Activated naive CD8-positive, alpha-beta T cell treated with anti-CD3 and anti-CD28 coated beads for 36 hours (primary cell): ENCODE measurements at regions not wholly inside any gene's neighbourhood (a gene's known extent, or its start where the extent isn't known, plus 50 kb on each side); places are given as distances from the start of the nearest gene placed in this dataset.

Source experiments
- DNase-seq: peaks from one replicate; pipeline ENCODE4 v3.0.0; 2021
- H3K27ac Mint-ChIP-seq: one replicate; pipeline ENCODE4 v1.8.0; 2022; ENCODE audit warnings: mild to moderate bottlenecking, moderate library complexity, mixed read lengths
- H3K27me3 Mint-ChIP-seq: one replicate; pipeline ENCODE4 v1.8.0; 2022; ENCODE audit warnings: mild to moderate bottlenecking, mixed read lengths
- H3K36me3 Mint-ChIP-seq: one replicate; pipeline ENCODE4 v1.8.0; 2021; ENCODE audit warnings: mild to moderate bottlenecking, mixed read lengths
- H3K4me1 Mint-ChIP-seq: one replicate; pipeline ENCODE4 v1.8.0; 2021; ENCODE audit warnings: mixed read lengths
- H3K4me3 Mint-ChIP-seq: one replicate; pipeline ENCODE4 v1.8.0; 2022; ENCODE audit warnings: mild to moderate bottlenecking, moderate library complexity, mixed read lengths
- H3K9me3 Mint-ChIP-seq: one replicate; pipeline ENCODE4 v1.8.0; 2022; ENCODE audit warnings: mixed read lengths

GRCh38 chr2:16818203-16818556 is 152.5 kb upstream of the CYRIA start:
- H3K27me3 Mint-ChIP-seq = no peaks in the 10 kb centered on the region
- H3K9me3 Mint-ChIP-seq = no peaks in the 10 kb centered on the region
- H3K4me1 Mint-ChIP-seq = no peaks in the 10 kb centered on the region
- no peak overlapping the region for H3K27ac Mint-ChIP-seq
- no peak for DNase-seq
- H3K36me3 Mint-ChIP-seq = no peaks in the 10 kb centered on the region
- H3K4me3 Mint-ChIP-seq = no peak overlapping the region

DNA sequence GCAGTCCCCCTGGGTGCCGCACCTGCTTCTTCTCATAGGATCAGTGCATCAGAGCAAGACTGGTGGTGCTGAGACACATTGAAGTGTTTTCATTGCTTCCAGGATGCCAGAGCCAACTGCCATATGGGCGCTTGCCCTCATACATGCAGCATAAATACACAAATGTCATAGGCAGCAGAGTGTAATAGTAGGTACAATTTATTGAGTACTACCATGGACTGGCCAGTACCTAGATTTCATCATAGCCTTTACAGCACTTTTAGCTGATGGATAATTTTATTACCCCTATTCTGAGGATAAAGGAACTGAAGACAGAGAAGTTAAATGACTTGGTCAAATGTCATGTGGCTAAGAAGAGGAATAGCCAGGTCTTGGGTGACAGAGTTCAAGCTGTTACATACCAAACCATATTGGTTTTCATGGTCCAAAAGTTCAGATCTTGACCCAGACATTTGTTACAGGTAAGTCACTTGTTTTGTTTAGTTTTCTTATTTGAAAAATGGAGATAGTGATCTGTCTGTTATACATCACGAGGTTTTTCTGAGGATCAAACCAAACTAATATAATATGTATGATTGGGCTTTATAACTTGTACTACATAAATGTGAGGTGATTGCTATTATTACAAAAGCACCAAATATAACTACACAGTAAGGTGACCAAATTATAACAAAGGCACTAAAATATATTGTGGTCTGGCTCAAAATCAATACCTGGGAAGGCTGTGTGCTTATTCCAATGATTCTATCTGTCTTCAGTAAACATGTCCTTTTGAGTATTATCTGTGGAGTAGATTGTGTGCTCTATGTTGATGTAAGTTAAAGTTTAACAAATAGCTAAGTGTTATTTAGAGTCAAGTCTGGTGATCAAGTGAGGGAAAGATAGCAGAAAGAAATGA is 151.9 kb upstream of the CYRIA start:
- H3K4me1 Mint-ChIP-seq = no peaks in the 10 kb centered on the region
- H3K36me3 Mint-ChIP-seq = no peaks in the 10 kb centered on the region
- H3K27me3 Mint-ChIP-seq = no peaks in the 10 kb centered on the region
- H3K27ac Mint-ChIP-seq = no peak overlapping the region
- no peak overlapping the region for H3K4me3 Mint-ChIP-seq
- no peaks in the 10 kb centered on the region for H3K9me3 Mint-ChIP-seq
- DNase-seq = no peak

DNA sequence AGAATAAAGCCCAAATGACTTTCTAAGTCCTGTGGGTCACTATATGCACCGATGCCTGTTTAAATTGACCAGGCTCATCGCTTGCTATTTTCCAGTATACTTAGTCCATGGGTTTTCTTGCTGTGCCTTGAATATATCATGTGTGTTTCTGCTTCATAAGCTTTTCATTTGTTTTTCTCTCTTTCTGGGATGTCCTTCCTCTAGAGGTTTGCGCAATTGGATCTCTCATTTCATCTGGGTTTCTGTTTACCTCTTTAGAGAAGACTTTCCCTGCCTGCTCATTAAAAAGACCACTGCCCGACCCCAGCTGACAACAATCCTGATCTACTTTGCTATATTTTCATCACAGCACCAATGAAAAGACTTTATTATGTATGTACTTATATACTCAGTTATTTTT is 150.9 kb upstream of the CYRIA start:
- no peak overlapping the region for H3K27ac Mint-ChIP-seq
- no peaks in the 10 kb centered on the region for H3K36me3 Mint-ChIP-seq
- DNase-seq = no peak
- H3K4me1 Mint-ChIP-seq = no peaks in the 10 kb centered on the region
- H3K27me3 Mint-ChIP-seq = no peaks in the 10 kb centered on the region
- H3K9me3 Mint-ChIP-seq = no peaks in the 10 kb centered on the region
- H3K4me3 Mint-ChIP-seq = no peak overlapping the region

GRCh38 chr2:16816016-16816415 is 150.4 kb upstream of the CYRIA start:
- no peaks in the 10 kb centered on the region for H3K27me3 Mint-ChIP-seq
- no peak for DNase-seq
- no peak overlapping the region for H3K4me3 Mint-ChIP-seq
- H3K4me1 Mint-ChIP-seq = no peaks in the 10 kb centered on the region
- H3K27ac Mint-ChIP-seq = no peak overlapping the region
- no peaks in the 10 kb centered on the region for H3K9me3 Mint-ChIP-seq
- no peaks in the 10 kb centered on the region for H3K36me3 Mint-ChIP-seq

DNA sequence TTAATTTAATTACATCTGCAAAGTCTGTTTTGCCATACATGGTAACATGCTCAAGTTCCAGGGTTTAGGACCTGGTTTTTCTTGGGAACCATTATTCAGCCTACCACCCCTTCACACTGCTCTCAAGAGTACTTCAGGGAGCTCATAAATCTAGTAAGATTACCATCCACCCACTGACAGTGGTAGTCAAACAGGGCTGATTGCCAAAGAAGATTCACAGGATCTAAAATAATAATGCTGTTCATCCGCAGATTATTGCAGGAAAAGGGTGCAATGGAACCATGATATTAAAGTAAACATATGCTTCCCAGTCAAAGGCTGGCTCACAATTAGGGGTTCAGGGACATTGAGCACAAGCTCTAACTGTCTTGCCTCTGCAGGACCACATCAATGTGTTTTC is 148.0 kb upstream of the CYRIA start:
- Mint-ChIP-seq H3K27ac (no peak overlapping the region), H3K9me3 (no peaks in the 10 kb centered on the region), H3K36me3 (no peaks in the 10 kb centered on the region), H3K4me1 (no peaks in the 10 kb centered on the region), H3K27me3 (no peaks in the 10 kb centered on the region), H3K4me3 (no peak overlapping the region)
- DNase-seq = no peak

GRCh38 chr2:16798472-16798871 is 132.8 kb upstream of the CYRIA start:
- Mint-ChIP-seq H3K4me3 (no peak overlapping the region), H3K4me1 (no peaks in the 10 kb centered on the region), H3K27me3 (no peaks in the 10 kb centered on the region), H3K27ac (no peak overlapping the region), H3K9me3 (no peaks in the 10 kb centered on the region), H3K36me3 (no peaks in the 10 kb centered on the region)
- no peak for DNase-seq

DNA sequence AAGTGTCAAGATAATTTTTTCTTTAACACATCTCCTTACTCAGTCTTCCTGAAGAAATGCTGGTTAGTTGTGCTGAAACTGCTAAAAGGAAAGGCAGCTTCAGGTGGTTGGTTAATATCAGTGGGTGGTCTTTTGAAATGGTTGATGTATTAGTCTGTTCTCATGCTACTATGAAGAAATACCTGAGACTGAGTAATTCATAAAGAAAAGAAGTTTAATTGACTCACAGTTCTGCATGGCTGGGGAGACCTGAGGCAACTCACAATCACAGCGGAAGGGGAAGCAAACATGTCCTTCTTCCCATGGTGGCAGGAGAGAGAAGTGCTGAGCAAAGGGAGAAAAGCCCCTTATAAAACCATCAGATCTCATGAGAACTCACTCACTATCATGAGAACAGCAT is 125.9 kb upstream of the CYRIA start:
- no peak for DNase-seq
- Mint-ChIP-seq H3K4me1 (no peaks in the 10 kb centered on the region), H3K4me3 (no peak overlapping the region), H3K9me3 (no peaks in the 10 kb centered on the region), H3K27me3 (no peaks in the 10 kb centered on the region), H3K27ac (no peak overlapping the region), H3K36me3 (no peaks in the 10 kb centered on the region)

GRCh38 chr2:16785149-16785548 is 119.5 kb upstream of the CYRIA start:
- no peaks in the 10 kb centered on the region for H3K27me3 Mint-ChIP-seq
- no peaks in the 10 kb centered on the region for H3K36me3 Mint-ChIP-seq
- H3K9me3 Mint-ChIP-seq = peaks cover 2% of the 10 kb centered on the region
- no peak overlapping the region for H3K27ac Mint-ChIP-seq
- H3K4me1 Mint-ChIP-seq = no peaks in the 10 kb centered on the region
- DNase-seq = no peak
- no peak overlapping the region for H3K4me3 Mint-ChIP-seq

DNA sequence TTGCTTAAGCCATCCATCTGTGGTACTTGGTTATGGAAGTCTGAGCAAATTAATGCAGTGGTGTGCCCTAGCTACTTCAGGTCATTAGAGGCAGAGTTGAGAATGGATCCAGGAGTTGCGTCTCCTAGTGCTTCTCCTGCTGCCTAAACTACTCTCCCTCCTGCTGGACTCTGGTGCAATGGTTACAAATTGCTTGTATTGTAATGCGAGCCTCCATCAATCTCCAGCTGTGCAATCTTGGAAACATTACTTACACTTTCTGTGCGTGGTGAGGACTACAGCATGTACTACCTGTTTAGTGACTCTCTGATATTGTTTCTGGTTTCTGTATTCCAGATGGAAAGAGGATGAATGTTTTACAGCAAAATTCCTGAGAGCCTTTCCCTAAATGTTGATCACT is 119.0 kb upstream of the CYRIA start:
- Mint-ChIP-seq H3K9me3 (peaks cover 2% of the 10 kb centered on the region), H3K4me3 (no peak overlapping the region), H3K27me3 (no peaks in the 10 kb centered on the region), H3K4me1 (no peaks in the 10 kb centered on the region), H3K27ac (no peak overlapping the region), H3K36me3 (no peaks in the 10 kb centered on the region)
- no peak for DNase-seq

DNA sequence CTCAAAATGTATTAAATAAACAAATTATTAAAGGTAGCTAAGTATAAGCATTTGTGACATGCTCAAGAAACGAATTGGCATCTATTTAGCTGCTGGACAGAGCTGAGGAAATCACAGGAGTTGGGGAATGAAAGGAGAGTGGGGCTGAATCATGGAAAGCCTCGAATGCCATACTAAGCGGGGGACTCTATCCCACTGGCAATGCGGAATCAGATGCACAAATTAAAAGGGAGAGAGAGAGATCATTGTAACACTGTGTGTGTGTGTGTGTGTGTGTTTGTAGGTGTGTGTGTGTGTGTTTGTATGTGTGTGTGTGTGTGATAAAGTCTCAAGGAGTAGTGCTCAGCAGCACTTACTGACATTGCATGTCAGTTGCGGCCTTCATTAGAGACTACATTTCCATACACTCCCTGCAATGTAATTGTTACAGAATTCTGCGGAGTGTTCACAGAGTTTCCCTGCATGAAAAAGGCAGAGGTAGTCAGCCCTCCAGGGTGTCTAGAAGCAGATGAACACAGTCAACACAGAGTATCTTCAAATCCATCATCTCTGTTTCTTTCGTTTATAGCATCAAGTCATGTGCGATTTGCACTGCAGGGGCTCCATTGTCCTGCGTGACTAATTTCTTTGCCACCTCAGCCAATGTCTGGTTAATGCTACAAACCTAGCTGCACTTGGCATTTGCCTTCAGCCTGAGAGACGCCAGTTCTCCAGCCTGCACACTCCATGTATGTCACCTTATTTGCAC is 111.7 kb upstream of the CYRIA start:
- Mint-ChIP-seq H3K27ac (no peak overlapping the region), H3K4me3 (no peak overlapping the region), H3K4me1 (no peaks in the 10 kb centered on the region), H3K36me3 (no peaks in the 10 kb centered on the region), H3K9me3 (peaks cover 2% of the 10 kb centered on the region), H3K27me3 (peaks cover 7% of the 10 kb centered on the region)
- DNase-seq = no peak

DNA sequence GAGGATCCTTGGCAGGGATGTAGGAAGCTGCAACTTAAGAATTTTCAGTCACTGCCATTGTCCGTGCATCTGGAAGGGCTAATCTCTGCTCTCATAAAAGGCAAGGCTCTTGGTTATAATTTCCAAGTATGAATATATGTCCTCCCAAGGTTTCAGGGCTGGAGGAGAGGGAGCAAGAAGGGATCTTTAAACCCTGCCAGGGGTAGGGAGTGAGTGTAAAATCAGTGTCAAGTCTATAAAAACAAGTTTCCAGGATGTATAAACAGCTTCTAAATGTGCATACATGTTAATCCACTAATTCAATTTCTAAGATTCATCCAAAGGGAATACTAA is 110.2 kb upstream of the CYRIA start:
- no peaks in the 10 kb centered on the region for H3K36me3 Mint-ChIP-seq
- H3K9me3 Mint-ChIP-seq = peaks cover 2% of the 10 kb centered on the region
- no peaks in the 10 kb centered on the region for H3K4me1 Mint-ChIP-seq
- H3K27ac Mint-ChIP-seq = no peak overlapping the region
- peaks cover 7% of the 10 kb centered on the region for H3K27me3 Mint-ChIP-seq
- no peak for DNase-seq
- no peak overlapping the region for H3K4me3 Mint-ChIP-seq

GRCh38 chr2:16774980-16775898 is 109.6 kb upstream of the CYRIA start:
- DNase-seq = no peak
- no peaks in the 10 kb centered on the region for H3K9me3 Mint-ChIP-seq
- no peak overlapping the region for H3K27ac Mint-ChIP-seq
- H3K36me3 Mint-ChIP-seq = no peaks in the 10 kb centered on the region
- no peaks in the 10 kb centered on the region for H3K4me1 Mint-ChIP-seq
- H3K27me3 Mint-ChIP-seq = peaks cover 9% of the 10 kb centered on the region
- H3K4me3 Mint-ChIP-seq = no peak overlapping the region

DNA sequence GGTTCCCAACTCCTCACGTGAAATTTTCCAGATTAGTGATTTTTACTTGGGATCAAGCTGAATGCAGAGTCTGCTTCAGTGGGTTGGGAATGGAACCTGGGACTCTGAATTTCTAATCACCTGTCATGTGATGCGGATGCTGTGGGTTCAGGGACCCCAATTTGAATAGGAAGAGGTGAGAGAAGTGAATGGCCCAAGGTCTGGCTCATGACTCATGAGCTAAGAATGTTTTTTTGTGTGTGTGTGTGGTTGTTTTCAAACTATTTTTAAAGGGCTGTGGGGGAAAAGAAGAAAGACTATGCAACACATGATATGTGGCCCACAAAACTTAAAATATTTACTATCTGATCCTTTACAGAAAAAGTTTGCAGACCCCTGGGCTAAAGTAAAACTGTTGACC is 108.5 kb upstream of the CYRIA start:
- Mint-ChIP-seq H3K9me3 (no peaks in the 10 kb centered on the region), H3K4me3 (no peak overlapping the region), H3K27me3 (peaks cover 13% of the 10 kb centered on the region), H3K36me3 (no peaks in the 10 kb centered on the region), H3K4me1 (no peaks in the 10 kb centered on the region), H3K27ac (no peak overlapping the region)
- no peak for DNase-seq

- no peak overlapping the region for H3K27ac Mint-ChIP-seq
- no peaks in the 10 kb centered on the region for H3K4me1 Mint-ChIP-seq
- no peaks in the 10 kb centered on the region for H3K9me3 Mint-ChIP-seq
- H3K4me3 Mint-ChIP-seq = no peak overlapping the region
- no peaks in the 10 kb centered on the region for H3K36me3 Mint-ChIP-seq
- peaks cover 13% of the 10 kb centered on the region for H3K27me3 Mint-ChIP-seq
- DNase-seq = no peak
These were observed 107.6 kb upstream of the CYRIA start for GRCh38 chr2:16773080-16773713.
